Breast epithelium (tissue), 4 donors: ENCODE measurements at regions not wholly inside any gene's neighbourhood (a gene's known extent, or its start where the extent isn't known, plus 50 kb on each side); places are given as distances from the start of the nearest gene placed in this dataset.

Experiments used
- DNase-seq, 2 donors: peaks; one replicate each; pipeline ENCODE4 v3.0.0-alpha.2; 2019; ENCODE audit warnings: low spot score in 2 of 2
- H3K27ac ChIP-seq, 2 donors: fragments of 200-600 bp; sonication (generic) in 1 of 2; one replicate each; pipeline ENCODE4 v1.5.1; 2016 to 2019; ENCODE audit warnings: mild to moderate bottlenecking in 1 of 2
- H3K27me3 ChIP-seq, 2 donors: fragments of 200-600 bp; sonication (generic) in 1 of 2; one replicate each; pipeline versions ENCODE4 v1.5.1 to v1.6.0; 2017 to 2019; ENCODE audit warnings: control low read depth in 1 of 2, mild to moderate bottlenecking in 1 of 2
- H3K36me3 ChIP-seq: fragments of 200-600 bp; one replicate; pipeline ENCODE4 v1.5.1; 2019
- H3K4me1 ChIP-seq, 2 donors: fragments of 200-600 bp; sonication (generic); one replicate each; pipeline ENCODE4 v1.5.1; 2016 to 2019; ENCODE audit warnings: control low read depth in 1 of 2
- H3K4me3 ChIP-seq, 3 donors: fragments of 200-600 bp; sonication (generic); 1 replicate in 2 of 3; 2 replicates in 1 of 3; pipeline ENCODE4 v1.5.1; 2016 to 2019; ENCODE audit warnings: mild to moderate bottlenecking in 3 of 3, moderate library complexity in 2 of 3
- H3K9me3 ChIP-seq, 2 donors: fragments of 200-600 bp; sonication (generic) in 1 of 2; one replicate each; pipeline ENCODE4 v1.5.1; 2016 to 2019; ENCODE audit warnings: control low read depth in 1 of 2
- CTCF ChIP-seq, 3 donors: fragments of 450-650 bp; IDR thresholded peaks; one replicate each; pipeline ENCODE4 v1.5.1; 2016 to 2017; ENCODE audit warnings: antibody characterized with exemption in 3 of 3, mild to moderate bottlenecking in 3 of 3, moderate library complexity in 3 of 3
- POLR2A ChIP-seq: fragments of 450-650 bp; IDR thresholded peaks from one replicate; pipeline ENCODE4 v1.6.1; 2016; ENCODE audit warnings: antibody characterized with exemption, mild to moderate bottlenecking, moderate library complexity
- POLR2AphosphoS5 ChIP-seq, 3 donors: sonication (generic); formaldehyde crosslinking; IDR thresholded peaks; one replicate each; pipeline ENCODE4 v1.6.1; 2017; ENCODE audit warnings: antibody characterized with exemption in 3 of 3
- intact Hi-C: fragments of 100-400 bp; cut with DNase I; formaldehyde crosslinking; loops from one replicate; pipeline ENCODE4 v1.15.1; 2023; ENCODE audit warnings: low total_unique reads

- intact Hi-C loops = no loop called here
- Histone ChIP-seq H3K4me1 (no peaks in the 10 kb centered on the region), H3K36me3 (no peaks in the 10 kb centered on the region), H3K9me3 (no peaks in the 10 kb centered on the region), H3K4me3 (no peak overlapping the region), H3K27me3 (no peaks in the 10 kb centered on the region), H3K27ac (no peak overlapping the region)
- no peak for DNase-seq
- TF ChIP-seq POLR2A = no peak
These were observed 599.3 kb downstream of the SLC6A15 start for GRCh38 chr12:84313323-84313675.

- no peak for DNase-seq
- H3K27me3 ChIP-seq = no peaks in the 10 kb centered on the region
- H3K4me3 ChIP-seq = no peak overlapping the region
- no peak for TF ChIP-seq POLR2A
- no peak for TF ChIP-seq CTCF (IDR thresholded peaks at IDR 0.05)
- TF ChIP-seq POLR2AphosphoS5 (IDR thresholded peaks at IDR 0.05) = no peak
- no peak overlapping the region for H3K27ac ChIP-seq
- no peaks in the 10 kb centered on the region for H3K36me3 ChIP-seq
- intact Hi-C loops = no loop called here
- no peaks in the 10 kb centered on the region for H3K4me1 ChIP-seq
- no peaks in the 10 kb centered on the region for H3K9me3 ChIP-seq
These were observed 604.4 kb downstream of the SLC6A15 start for GRCh38 chr12:84308211-84308610.

- Histone ChIP-seq H3K36me3 (no peaks in the 10 kb centered on the region), H3K4me1 (no peaks in the 10 kb centered on the region), H3K4me3 (no peak overlapping the region), H3K9me3 (no peaks in the 10 kb centered on the region), H3K27ac (no peak overlapping the region), H3K27me3 (no peaks in the 10 kb centered on the region)
- TF ChIP-seq POLR2AphosphoS5 (IDR thresholded peaks at IDR 0.05) = no peak
- no peak for TF ChIP-seq CTCF (IDR thresholded peaks at IDR 0.05)
- TF ChIP-seq POLR2A = no peak
- intact Hi-C loops = no loop called here
- DNase-seq = no peak
These were observed 607.5 kb downstream of the SLC6A15 start for GRCh38 chr12:84305144-84305543.

- no peak overlapping the region for H3K27ac ChIP-seq
- no peak overlapping the region for H3K4me3 ChIP-seq
- no peaks in the 10 kb centered on the region for H3K4me1 ChIP-seq
- intact Hi-C loops = no loop called here
- TF ChIP-seq POLR2A (no peak), POLR2AphosphoS5 (IDR thresholded peaks at IDR 0.05) (no peak), CTCF (IDR thresholded peaks at IDR 0.05) (no peak)
- no peaks in the 10 kb centered on the region for H3K36me3 ChIP-seq
- H3K27me3 ChIP-seq = no peaks in the 10 kb centered on the region
- no peak for DNase-seq
- H3K9me3 ChIP-seq = no peaks in the 10 kb centered on the region
These were observed 618.4 kb downstream of the SLC6A15 start for GRCh38 chr12:84294246-84294645.

- intact Hi-C loops = no loop called here
- Histone ChIP-seq H3K9me3 (no peaks in the 10 kb centered on the region), H3K36me3 (no peaks in the 10 kb centered on the region), H3K27ac (no peak overlapping the region), H3K4me3 (no peak overlapping the region), H3K27me3 (no peaks in the 10 kb centered on the region), H3K4me1 (no peaks in the 10 kb centered on the region)
- DNase-seq = no peak
- TF ChIP-seq CTCF (IDR thresholded peaks at IDR 0.05) = no peak
- no peak for TF ChIP-seq POLR2A
- no peak for TF ChIP-seq POLR2AphosphoS5 (IDR thresholded peaks at IDR 0.05)
These were observed 622.4 kb downstream of the SLC6A15 start for GRCh38 chr12:84290168-84290567.

- no peak for DNase-seq
- no peaks in the 10 kb centered on the region for H3K4me1 ChIP-seq
- no peak overlapping the region for H3K4me3 ChIP-seq
- peaks cover 6% of the 10 kb centered on the region in 2 donors for H3K9me3 ChIP-seq
- H3K27ac ChIP-seq = no peak overlapping the region
- TF ChIP-seq POLR2A (no peak), POLR2AphosphoS5 (IDR thresholded peaks at IDR 0.05) (no peak), CTCF (IDR thresholded peaks at IDR 0.05) (no peak)
- intact Hi-C loops = no loop called here
- no peaks in the 10 kb centered on the region for H3K36me3 ChIP-seq
- H3K27me3 ChIP-seq = no peaks in the 10 kb centered on the region
These were observed 634.6 kb downstream of the SLC6A15 start for GRCh38 chr12:84277986-84278385.
